ENCODE measurements at regions not wholly inside any gene's neighbourhood (a gene's known extent, or its start where the extent isn't known, plus 50 kb on each side); places are given as distances from the start of the nearest gene placed in this dataset.

GRCh38 chr16:85185303-85186100 is 73.2 kb upstream of the CIBAR2 start:
- no peak for DNase-seq (ENCODE audit: low read depth, low spot score)
- H3K27ac ChIP-seq, result no peak overlapping the region

- no peak for DNase-seq (ENCODE audit: low read depth, low spot score)
- no peak overlapping the region for H3K27ac ChIP-seq
Observed at GRCh38 chr16:85187002-85187401, 74.7 kb upstream of the CIBAR2 start.

- no peak overlapping the region for H3K27ac ChIP-seq
- DNase-seq (ENCODE audit: low read depth, low spot score), result no peak
Observed at GRCh38 chr16:85187447-85187846, 75.2 kb upstream of the CIBAR2 start.

- no peak for DNase-seq (ENCODE audit: low read depth, low spot score)
- H3K27ac ChIP-seq, result no peak overlapping the region
Observed at GRCh38 chr16:85187886-85188285, 75.6 kb upstream of the CIBAR2 start.

- no peak for DNase-seq (ENCODE audit: low read depth, low spot score)
- H3K27ac ChIP-seq, result no peak overlapping the region
Observed at GRCh38 chr16:85188822-85189672, 76.8 kb upstream of the CIBAR2 start.

- no peak for DNase-seq (ENCODE audit: low read depth, low spot score)
Observed at GRCh38 chr16:85190572-85190971, 78.3 kb upstream of the CIBAR2 start.

GRCh38 chr16:85191341-85191965 is 79.2 kb upstream of the CIBAR2 start:
- no peak overlapping the region for H3K27ac ChIP-seq
- DNase-seq (ENCODE audit: low read depth, low spot score), result no peak

More at GRCh38 chr16:85190572-85190971, 78.3 kb upstream of the CIBAR2 start:
- no peak overlapping the region for H3K27ac ChIP-seq

- no peak for DNase-seq (ENCODE audit: low read depth, low spot score)
- H3K27ac ChIP-seq, result no peak overlapping the region
Observed at GRCh38 chr16:85192238-85193114, 80.2 kb upstream of the CIBAR2 start.

- no peak for DNase-seq (ENCODE audit: low read depth, low spot score)
- no peak overlapping the region for H3K27ac ChIP-seq
Observed at GRCh38 chr16:85193115-85193493, 80.8 kb upstream of the CIBAR2 start.

GRCh38 chr16:85193876-85194275 is 81.6 kb upstream of the CIBAR2 start:
- no peak for DNase-seq (ENCODE audit: low read depth, low spot score)
- H3K27ac ChIP-seq, result no peak overlapping the region

- DNase-seq (ENCODE audit: low read depth, low spot score), result no peak
- H3K27ac ChIP-seq, result no peak overlapping the region
Observed at GRCh38 chr16:85194307-85195270, 82.3 kb upstream of the CIBAR2 start.

- H3K27ac ChIP-seq, result no peak overlapping the region
- DNase-seq (ENCODE audit: low read depth, low spot score), result no peak
Observed at GRCh38 chr16:85195271-85195647, 83.0 kb upstream of the CIBAR2 start.

GRCh38 chr16:85195900-85196772 is 83.9 kb upstream of the CIBAR2 start:
- H3K27ac ChIP-seq, result no peak overlapping the region

GRCh38 chr16:85196976-85197375 is 84.7 kb upstream of the CIBAR2 start:
- no peak for DNase-seq (ENCODE audit: low read depth, low spot score)
- H3K27ac ChIP-seq, result no peak overlapping the region

More at GRCh38 chr16:85195900-85196772, 83.9 kb upstream of the CIBAR2 start:
- DNase-seq (ENCODE audit: low read depth, low spot score), result no peak

GRCh38 chr16:85197611-85198566 is 85.6 kb upstream of the CIBAR2 start:
- H3K27ac ChIP-seq, result peak overlapping the region; percentile 29
- no peak for DNase-seq (ENCODE audit: low read depth, low spot score)

GRCh38 chr16:85199069-85199725 is 86.9 kb upstream of the CIBAR2 start:
- H3K27ac ChIP-seq, result peak overlapping the region; percentile 29
- DNase-seq (ENCODE audit: low read depth, low spot score), result no peak
